ENCODE measurements at regions not wholly inside any gene's neighbourhood (a gene's known extent, or its start where the extent isn't known, plus 50 kb on each side); places are given as distances from the start of the nearest gene placed in this dataset.
A peak's percentile ranks its signal among the peaks of the same experiment; 100 is the strongest.

DNA sequence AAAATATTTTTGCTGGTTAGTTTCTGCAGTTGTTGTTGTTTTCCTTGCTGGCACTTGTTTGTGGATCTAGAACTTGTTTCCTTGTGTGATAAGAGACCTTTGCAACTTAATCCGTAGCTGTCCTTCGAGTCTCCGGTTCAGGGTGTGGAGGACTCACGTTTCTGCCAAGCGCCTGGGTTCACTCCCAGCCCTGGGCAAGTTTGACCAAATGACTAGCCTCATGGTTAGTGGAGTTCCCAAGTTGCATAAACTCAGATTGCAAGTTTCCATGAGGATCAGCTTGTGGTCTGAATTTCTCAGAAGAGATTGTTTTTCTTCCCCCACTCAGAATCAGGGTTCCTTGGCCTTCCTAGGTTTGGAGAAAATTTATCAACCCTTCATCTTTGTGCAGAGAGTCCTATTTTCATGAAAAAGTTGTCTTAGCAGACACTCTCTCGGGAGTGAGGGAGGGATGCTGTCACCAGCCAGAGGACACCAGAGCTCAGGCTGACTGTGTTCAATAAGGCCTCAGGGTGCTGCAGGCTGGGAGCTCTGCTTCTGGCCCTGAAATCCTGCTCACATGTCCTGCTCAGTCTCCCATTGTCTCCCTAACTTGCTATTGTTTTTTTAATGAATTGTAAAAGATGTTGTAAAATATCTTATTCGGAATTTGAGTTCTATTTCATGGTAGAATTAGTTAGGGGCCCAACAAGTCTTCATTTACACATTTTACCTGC is 377.7 kb upstream of the KLF6 start:
- Histone ChIP-seq H3K9me3 (no peaks in the 10 kb centered on the region), H3K4me3 (no peak overlapping the region), H3K36me3 (no peaks in the 10 kb centered on the region), H3K27ac (peak overlapping the region in 3 of 4 donors; percentile 33 to 47 (median 39)), H3K4me1 (peaks cover 0 to 9% of the 10 kb centered on the region in 2 donors), H3K27me3 (no peaks in the 10 kb centered on the region)
- in situ Hi-C loops (cut with MboI; ENCODE audit: low sequenced_read_pairs in 4 of 4) = no loop called here
- ATAC-seq (peak; percentile 73 to 96), DNase-seq (peak; percentile 46 to 69)
- no peak for TF ChIP-seq POLR2A (IDR thresholded peaks at IDR 0.05)
- TF ChIP-seq, protein P1, sequence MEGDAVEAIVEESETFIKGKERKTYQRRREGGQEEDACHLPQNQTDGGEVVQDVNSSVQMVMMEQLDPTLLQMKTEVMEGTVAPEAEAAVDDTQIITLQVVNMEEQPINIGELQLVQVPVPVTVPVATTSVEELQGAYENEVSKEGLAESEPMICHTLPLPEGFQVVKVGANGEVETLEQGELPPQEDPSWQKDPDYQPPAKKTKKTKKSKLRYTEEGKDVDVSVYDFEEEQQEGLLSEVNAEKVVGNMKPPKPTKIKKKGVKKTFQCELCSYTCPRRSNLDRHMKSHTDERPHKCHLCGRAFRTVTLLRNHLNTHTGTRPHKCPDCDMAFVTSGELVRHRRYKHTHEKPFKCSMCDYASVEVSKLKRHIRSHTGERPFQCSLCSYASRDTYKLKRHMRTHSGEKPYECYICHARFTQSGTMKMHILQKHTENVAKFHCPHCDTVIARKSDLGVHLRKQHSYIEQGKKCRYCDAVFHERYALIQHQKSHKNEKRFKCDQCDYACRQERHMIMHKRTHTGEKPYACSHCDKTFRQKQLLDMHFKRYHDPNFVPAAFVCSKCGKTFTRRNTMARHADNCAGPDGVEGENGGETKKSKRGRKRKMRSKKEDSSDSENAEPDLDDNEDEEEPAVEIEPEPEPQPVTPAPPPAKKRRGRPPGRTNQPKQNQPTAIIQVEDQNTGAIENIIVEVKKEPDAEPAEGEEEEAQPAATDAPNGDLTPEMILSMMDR (IDR thresholded peaks at IDR 0.05 in 4 of 5, conservative IDR thresholded peaks at IDR 0.05 in 1 of 5) = no peak
- intact Hi-C loops (cut with DNase I; ENCODE audit: low total_unique reads) = no loop called here

DNA sequence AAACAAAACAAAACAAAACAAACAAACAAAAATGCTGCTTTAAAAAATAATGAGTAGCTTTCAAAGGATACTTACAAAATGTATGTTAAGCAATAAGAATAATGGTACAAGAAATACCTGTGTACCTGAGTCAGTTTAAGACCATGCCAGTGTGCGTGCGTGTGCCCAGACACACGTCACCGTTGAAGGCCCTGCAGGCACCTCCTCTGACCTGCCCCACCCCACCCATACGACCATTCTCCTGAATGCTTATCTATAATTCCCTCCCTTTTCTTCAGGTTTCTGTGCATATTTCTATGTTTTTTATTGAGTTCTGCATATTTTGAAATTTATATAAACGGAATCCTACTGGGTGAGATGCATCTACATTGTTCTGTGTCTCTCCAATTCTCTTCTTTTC is 374.2 kb upstream of the KLF6 start:
- TF ChIP-seq, protein P1 (IDR thresholded peaks at IDR 0.05 in 4 of 5, conservative IDR thresholded peaks at IDR 0.05 in 1 of 5) = no peak
- no peak for TF ChIP-seq POLR2A (IDR thresholded peaks at IDR 0.05)
- in situ Hi-C loops (cut with MboI; ENCODE audit: low sequenced_read_pairs in 4 of 4) = no loop called here

DNA sequence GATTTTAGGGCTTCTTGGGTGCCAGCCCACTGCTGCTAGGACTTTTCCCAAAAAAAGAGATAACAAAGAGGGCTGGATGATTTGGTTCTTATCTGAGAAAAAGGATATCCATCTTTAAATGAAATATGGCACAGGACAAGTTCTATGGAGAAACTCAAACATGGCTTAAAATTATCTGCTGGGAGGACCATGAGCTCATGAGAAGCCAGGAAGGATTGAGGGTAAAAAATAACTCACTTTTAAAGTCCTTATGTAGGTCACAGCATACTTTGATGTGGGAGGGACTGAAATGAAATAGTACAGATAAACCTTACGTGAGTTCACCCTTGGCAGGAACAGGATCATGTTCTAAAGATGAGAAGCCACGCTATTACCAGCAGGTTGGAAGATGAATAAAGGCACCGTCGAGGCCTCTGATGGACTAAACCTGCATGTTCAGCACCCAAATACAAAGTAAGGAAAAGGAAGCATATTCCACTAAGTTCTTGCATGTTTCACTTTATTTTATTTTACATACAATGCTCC is 369.2 kb upstream of the KLF6 start:
- DNase-seq (no peak), ATAC-seq (peak in 1 of 2 donors; percentile 78)
- no peak overlapping the region for H3K27ac ChIP-seq
- no peaks in the 10 kb centered on the region for H3K9me3 ChIP-seq
- intact Hi-C loops (cut with DNase I; ENCODE audit: low total_unique reads) (no loop called here), in situ Hi-C loops (cut with MboI; ENCODE audit: low sequenced_read_pairs in 4 of 4) (no loop called here)
- no peaks in the 10 kb centered on the region for H3K36me3 ChIP-seq
- TF ChIP-seq POLR2A (IDR thresholded peaks at IDR 0.05) = no peak
- TF ChIP-seq, protein P1 (IDR thresholded peaks at IDR 0.05 in 4 of 5, conservative IDR thresholded peaks at IDR 0.05 in 1 of 5) = no peak
- no peak overlapping the region for H3K4me3 ChIP-seq
- no peaks in the 10 kb centered on the region for H3K27me3 ChIP-seq
- peaks cover 6 to 7% of the 10 kb centered on the region in 2 donors for H3K4me1 ChIP-seq

More for the DNA sequence above, 374.2 kb upstream of the KLF6 start:
- H3K27ac ChIP-seq = no peak overlapping the region
- H3K9me3 ChIP-seq = no peaks in the 10 kb centered on the region
- H3K36me3 ChIP-seq = no peaks in the 10 kb centered on the region
- peaks cover 4 to 14% of the 10 kb centered on the region in 2 donors for H3K4me1 ChIP-seq
- H3K27me3 ChIP-seq = no peaks in the 10 kb centered on the region
- ATAC-seq (no peak), DNase-seq (no peak)
- no peak overlapping the region for H3K4me3 ChIP-seq
- intact Hi-C loops (cut with DNase I; ENCODE audit: low total_unique reads) = no loop called here

DNA sequence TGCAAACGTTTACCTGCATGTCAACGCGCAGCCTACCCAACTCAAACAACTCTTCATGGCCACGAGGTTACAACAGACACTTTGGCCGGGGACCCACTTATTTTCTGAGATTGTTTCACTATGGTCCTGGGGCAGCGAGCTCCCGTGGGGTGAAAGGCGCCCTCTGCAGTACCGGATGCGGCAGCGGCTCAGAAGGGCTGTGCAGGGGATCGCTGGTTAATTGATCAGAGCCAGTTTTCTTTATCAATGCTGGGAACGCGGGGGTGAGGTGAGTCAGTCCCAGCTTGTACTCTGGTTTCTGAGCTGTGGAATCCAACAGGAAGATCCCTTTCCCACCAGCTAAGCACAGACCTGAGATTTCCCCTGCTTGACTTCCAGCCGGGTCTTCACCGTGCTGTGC is 366.5 kb upstream of the KLF6 start:
- H3K27ac ChIP-seq = no peak overlapping the region
- ATAC-seq (no peak), DNase-seq (no peak)
- intact Hi-C loops (cut with DNase I; ENCODE audit: low total_unique reads) (no loop called here), in situ Hi-C loops (cut with MboI; ENCODE audit: low sequenced_read_pairs in 4 of 4) (no loop called here)
- no peaks in the 10 kb centered on the region for H3K27me3 ChIP-seq
- no peak overlapping the region for H3K4me3 ChIP-seq
- TF ChIP-seq, protein P1 (IDR thresholded peaks at IDR 0.05 in 4 of 5, conservative IDR thresholded peaks at IDR 0.05 in 1 of 5) = no peak
- TF ChIP-seq POLR2A (IDR thresholded peaks at IDR 0.05) = no peak
- no peaks in the 10 kb centered on the region for H3K9me3 ChIP-seq
- no peaks in the 10 kb centered on the region for H3K36me3 ChIP-seq
- peaks cover 6 to 7% of the 10 kb centered on the region in 2 donors for H3K4me1 ChIP-seq
